Hepatocyte (in vitro differentiated cells): ENCODE measurements at regions not wholly inside any gene's neighbourhood (a gene's known extent, or its start where the extent isn't known, plus 50 kb on each side); places are given as distances from the start of the nearest gene placed in this dataset.

Experiments used
- DNase-seq: peaks from one replicate; pipeline ENCODE4 v3.0.0-alpha.2; 2016; ENCODE audit warnings: low spot score
- H2AFZ ChIP-seq: fragments of 200-600 bp; sonication (generic); 2 replicates; pipeline ENCODE4 v1.6.0; 2016; ENCODE audit warnings: antibody characterized with exemption, mild to moderate bottlenecking
- H3K27ac ChIP-seq: fragments of 200-600 bp; sonication (generic); 2 replicates; pipeline ENCODE4 v1.5.1; 2016; ENCODE audit warnings: mild to moderate bottlenecking
- H3K27me3 ChIP-seq: fragments of 200-600 bp; sonication (generic); 2 replicates; pipeline ENCODE4 v1.6.1; 2016
- H3K36me3 ChIP-seq: fragments of 200-600 bp; sonication (generic); replicated peaks from 2 replicates; pipeline ENCODE4 v1.5.1; 2016; ENCODE audit warnings: low read depth; ENCODE audit not compliant: insufficient read depth
- H3K4me1 ChIP-seq: fragments of 200-600 bp; sonication (generic); 2 replicates; pipeline ENCODE4 v1.5.1; 2016; ENCODE audit warnings: mild to moderate bottlenecking, moderate library complexity; ENCODE audit not compliant: insufficient read depth
- H3K4me2 ChIP-seq: fragments of 200-600 bp; sonication (generic); 2 replicates; pipeline ENCODE4 v1.6.0; 2016
- H3K4me3 ChIP-seq: fragments of 200-600 bp; sonication (generic); 2 replicates; pipeline ENCODE4 v1.5.1; 2016; ENCODE audit warnings: mild to moderate bottlenecking
- H3K79me2 ChIP-seq: fragments of 200-600 bp; sonication (generic); 2 replicates; pipeline ENCODE4 v1.6.0; 2017; ENCODE audit warnings: mild to moderate bottlenecking
- H3K9me2 ChIP-seq: fragments of 200-600 bp; sonication (generic); replicated peaks from 2 replicates; pipeline ENCODE4 v1.6.0; 2017; ENCODE audit warnings: mild to moderate bottlenecking; ENCODE audit not compliant: insufficient read depth
- H3K9me3 ChIP-seq: fragments of 200-600 bp; sonication (generic); 2 replicates; pipeline ENCODE4 v1.5.1; 2016; ENCODE audit warnings: low read depth, mild to moderate bottlenecking
- H4K20me1 ChIP-seq: fragments of 200-600 bp; sonication (generic); 2 replicates; pipeline ENCODE4 v1.6.0; 2016; ENCODE audit warnings: mild to moderate bottlenecking; ENCODE audit not compliant: insufficient read depth, poor library complexity, severe bottlenecking
- CTCF ChIP-seq: fragments of 200-600 bp; sonication (generic); IDR thresholded peaks from 2 replicates; pipeline ENCODE4 v1.5.1; 2016; ENCODE audit warnings: antibody characterized with exemption, mild to moderate bottlenecking; ENCODE audit not compliant: poor library complexity
- EZH2 ChIP-seq: fragments of 200-600 bp; sonication (generic); IDR thresholded peaks from 2 replicates; pipeline ENCODE4 v1.6.1; 2016; ENCODE audit warnings: antibody characterized with exemption, mild to moderate bottlenecking, borderline replicate concordance
- EZH2phosphoT487 ChIP-seq: fragments of 200-600 bp; sonication (generic); IDR thresholded peaks from one replicate; pipeline ENCODE4 v1.6.1; 2018; ENCODE audit warnings: antibody characterized with exemption, mild to moderate bottlenecking, low read depth, moderate library complexity; ENCODE audit not compliant: unreplicated experiment, severe bottlenecking
- WGBS: methylation state at CpG from one replicate; pipeline ENCODE4 v1.1.6; 2016; ENCODE audit warnings: low lambda C conversion rate; ENCODE audit errors: missing lambda C conversion rate; 5-methylcytosine and 5-hydroxymethylcytosine counted together

- Histone ChIP-seq H3K4me1 (no peaks in the 10 kb centered on the region), H3K4me3 (no peak overlapping the region), H3K27ac (no peak overlapping the region), H3K36me3 (no peaks in the 10 kb centered on the region), H3K9me3 (no peaks in the 10 kb centered on the region), H3K9me2 (no peaks in the 10 kb centered on the region), H2AFZ (no peak overlapping the region), H3K27me3 (no peaks in the 10 kb centered on the region), H3K4me2 (no peak overlapping the region), H3K79me2 (no peaks in the 10 kb centered on the region), H4K20me1 (no peaks in the 10 kb centered on the region)
- TF ChIP-seq EZH2phosphoT487 (no peak), EZH2 (no peak), CTCF (no peak)
- no peak for DNase-seq
- WGBS = 84% methylated on average over 4 of the region's 4 CpGs
Measured at GRCh38 chr10:27388761-27389399, 115.2 kb upstream of the RAB18 start.

- TF ChIP-seq CTCF = no peak
- no peak for TF ChIP-seq EZH2phosphoT487
- TF ChIP-seq EZH2 = no peak
- H3K4me1 ChIP-seq = no peaks in the 10 kb centered on the region
- no peaks in the 10 kb centered on the region for H3K36me3 ChIP-seq
- no peak for DNase-seq
- 68% methylated on average over 5 of the region's 5 CpGs for WGBS
- H4K20me1 ChIP-seq = no peaks in the 10 kb centered on the region
- H3K9me3 ChIP-seq = no peaks in the 10 kb centered on the region
- H3K27ac ChIP-seq = no peak overlapping the region
- H3K79me2 ChIP-seq = no peaks in the 10 kb centered on the region
- H3K4me2 ChIP-seq = no peak overlapping the region
- H2AFZ ChIP-seq = no peak overlapping the region
- no peak overlapping the region for H3K4me3 ChIP-seq
- H3K27me3 ChIP-seq = no peaks in the 10 kb centered on the region
- H3K9me2 ChIP-seq = no peaks in the 10 kb centered on the region
Measured at GRCh38 chr10:27383595-27384542, 120.2 kb upstream of the RAB18 start.

GRCh38 chr10:27382176-27382575, 121.9 kb upstream of the RAB18 start:
- WGBS = 89% methylated on average over 3 of the region's 3 CpGs
- Histone ChIP-seq H3K27me3 (no peaks in the 10 kb centered on the region), H3K27ac (no peak overlapping the region), H2AFZ (no peak overlapping the region), H3K4me3 (no peak overlapping the region), H3K4me1 (no peaks in the 10 kb centered on the region), H3K79me2 (no peaks in the 10 kb centered on the region), H3K36me3 (no peaks in the 10 kb centered on the region), H3K4me2 (no peak overlapping the region), H3K9me2 (no peaks in the 10 kb centered on the region), H4K20me1 (no peaks in the 10 kb centered on the region), H3K9me3 (no peaks in the 10 kb centered on the region)
- TF ChIP-seq CTCF (no peak), EZH2phosphoT487 (no peak), EZH2 (no peak)
- DNase-seq = no peak
